ENCODE measurements at regions not wholly inside any gene's neighbourhood (a gene's known extent, or its start where the extent isn't known, plus 50 kb on each side); places are given as distances from the start of the nearest gene placed in this dataset.
A peak's percentile ranks its signal among the peaks of the same experiment; 100 is the strongest.

DNA sequence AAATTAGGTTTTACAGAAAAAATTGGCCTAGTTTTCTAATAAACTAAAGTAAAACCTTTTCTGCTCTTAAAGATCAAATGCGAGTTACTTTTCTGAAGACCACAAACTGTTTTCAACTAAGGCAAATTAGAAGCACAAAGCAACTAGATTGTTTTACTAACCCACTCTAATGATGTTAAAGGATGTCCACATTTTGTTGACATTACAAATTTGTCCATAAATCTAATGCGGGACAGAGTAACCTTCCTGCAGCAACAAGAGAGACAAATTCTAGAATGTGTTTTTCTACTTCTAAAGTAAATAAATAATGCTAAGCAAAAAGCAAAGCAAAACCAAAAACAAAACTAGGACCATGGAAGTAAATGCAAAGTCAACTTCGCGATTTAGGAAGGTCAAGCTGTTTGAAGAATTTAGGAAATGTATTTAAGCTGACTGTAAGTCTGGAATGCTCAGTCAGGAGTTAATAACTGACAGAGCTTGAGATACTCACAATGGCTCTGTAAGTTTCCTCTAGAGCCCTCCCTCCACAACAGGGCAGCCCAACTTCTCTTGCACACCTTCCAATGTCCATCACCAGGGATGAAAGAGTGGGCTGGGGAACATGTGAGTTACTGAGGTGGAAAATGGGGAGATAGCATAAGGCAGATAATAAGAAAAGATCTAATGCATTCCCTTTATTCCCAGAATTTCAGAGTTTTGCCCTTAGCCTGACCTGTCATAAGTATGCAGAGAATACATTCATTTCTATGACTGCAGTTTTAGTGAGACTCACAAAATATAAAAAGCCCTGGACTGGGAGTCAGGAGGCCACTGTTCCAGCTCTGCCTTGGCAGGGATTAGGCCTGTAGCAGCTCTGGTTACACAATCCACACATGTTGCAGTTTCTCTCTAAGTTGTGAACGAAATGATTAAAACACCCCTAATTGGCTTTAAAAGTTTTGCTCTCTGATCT, 158.8 kb downstream of the FOXA2 start (continued):
- TF ChIP-seq, protein P1, sequence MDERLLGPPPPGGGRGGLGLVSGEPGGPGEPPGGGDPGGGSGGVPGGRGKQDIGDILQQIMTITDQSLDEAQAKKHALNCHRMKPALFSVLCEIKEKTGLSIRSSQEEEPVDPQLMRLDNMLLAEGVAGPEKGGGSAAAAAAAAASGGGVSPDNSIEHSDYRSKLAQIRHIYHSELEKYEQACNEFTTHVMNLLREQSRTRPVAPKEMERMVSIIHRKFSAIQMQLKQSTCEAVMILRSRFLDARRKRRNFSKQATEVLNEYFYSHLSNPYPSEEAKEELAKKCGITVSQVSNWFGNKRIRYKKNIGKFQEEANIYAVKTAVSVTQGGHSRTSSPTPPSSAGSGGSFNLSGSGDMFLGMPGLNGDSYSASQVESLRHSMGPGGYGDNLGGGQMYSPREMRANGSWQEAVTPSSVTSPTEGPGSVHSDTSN (CRISPR knock-in tag; IDR thresholded peaks at IDR 0.05): peak; percentile 59; the same call in 1 of the 2 replicates
- no peak for TF ChIP-seq ZNF850 (CRISPR knock-in tag; conservative IDR thresholded peaks at IDR 0.05)
- TF ChIP-seq, protein P2, sequence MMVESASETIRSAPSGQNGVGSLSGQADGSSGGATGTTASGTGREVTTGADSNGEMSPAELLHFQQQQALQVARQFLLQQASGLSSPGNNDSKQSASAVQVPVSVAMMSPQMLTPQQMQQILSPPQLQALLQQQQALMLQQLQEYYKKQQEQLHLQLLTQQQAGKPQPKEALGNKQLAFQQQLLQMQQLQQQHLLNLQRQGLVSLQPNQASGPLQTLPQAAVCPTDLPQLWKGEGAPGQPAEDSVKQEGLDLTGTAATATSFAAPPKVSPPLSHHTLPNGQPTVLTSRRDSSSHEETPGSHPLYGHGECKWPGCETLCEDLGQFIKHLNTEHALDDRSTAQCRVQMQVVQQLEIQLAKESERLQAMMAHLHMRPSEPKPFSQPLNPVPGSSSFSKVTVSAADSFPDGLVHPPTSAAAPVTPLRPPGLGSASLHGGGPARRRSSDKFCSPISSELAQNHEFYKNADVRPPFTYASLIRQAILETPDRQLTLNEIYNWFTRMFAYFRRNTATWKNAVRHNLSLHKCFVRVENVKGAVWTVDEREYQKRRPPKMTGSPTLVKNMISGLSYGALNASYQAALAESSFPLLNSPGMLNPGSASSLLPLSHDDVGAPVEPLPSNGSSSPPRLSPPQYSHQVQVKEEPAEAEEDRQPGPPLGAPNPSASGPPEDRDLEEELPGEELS (CRISPR knock-in tag; IDR thresholded peaks at IDR 0.05): peak; percentile 83
- no peak; the same call in 1 of the 2 replicates for TF ChIP-seq NR2F6 (IDR thresholded peaks at IDR 0.05)
- peak; percentile 51 for TF ChIP-seq NR2F6 (CRISPR knock-in tag; IDR thresholded peaks at IDR 0.05)
- no peak for TF ChIP-seq BRD4 (CRISPR knock-in tag; IDR thresholded peaks at IDR 0.05)
- TF ChIP-seq SP1 (IDR thresholded peaks at IDR 0.05): no peak
- TF ChIP-seq SP1 (CRISPR knock-in tag; IDR thresholded peaks at IDR 0.05): 0 out of 2 replicates have a peak, but pooled peaks have one; percentile 19
- TF ChIP-seq ZNF335 (CRISPR knock-in tag; IDR thresholded peaks at IDR 0.05): no peak
- no peak for TF ChIP-seq SRF (IDR thresholded peaks at IDR 0.05; ENCODE audit: low read depth, low read length)
- TF ChIP-seq SP2 (CRISPR knock-in tag; IDR thresholded peaks at IDR 0.05): no peak
- no peak for TF ChIP-seq ZNF75D (CRISPR knock-in tag; IDR thresholded peaks at IDR 0.05; ENCODE audit: borderline replicate concordance)
- TF ChIP-seq ELF4 (CRISPR knock-in tag; IDR thresholded peaks at IDR 0.05; ENCODE audit: borderline replicate concordance): no peak
- TF ChIP-seq POLR2AphosphoS2 (IDR thresholded peaks at IDR 0.05; ENCODE audit: low read depth, low read length): no peak
- TF ChIP-seq HCFC1 (IDR thresholded peaks at IDR 0.05; ENCODE audit: low read depth, low read length): no peak
- TF ChIP-seq MIER2 (CRISPR knock-in tag; IDR thresholded peaks at IDR 0.05): peak; percentile 52; the same call in 1 of the 2 replicates
- TF ChIP-seq PTBP1 (IDR thresholded peaks at IDR 0.05; ENCODE audit: low read depth, low read length, poor library complexity, severe bottlenecking): no peak
- TF ChIP-seq SMC3 (IDR thresholded peaks at IDR 0.05; ENCODE audit: low read length): peak; percentile 9; the same call in 1 of the 2 replicates
- TF ChIP-seq, protein P3, sequence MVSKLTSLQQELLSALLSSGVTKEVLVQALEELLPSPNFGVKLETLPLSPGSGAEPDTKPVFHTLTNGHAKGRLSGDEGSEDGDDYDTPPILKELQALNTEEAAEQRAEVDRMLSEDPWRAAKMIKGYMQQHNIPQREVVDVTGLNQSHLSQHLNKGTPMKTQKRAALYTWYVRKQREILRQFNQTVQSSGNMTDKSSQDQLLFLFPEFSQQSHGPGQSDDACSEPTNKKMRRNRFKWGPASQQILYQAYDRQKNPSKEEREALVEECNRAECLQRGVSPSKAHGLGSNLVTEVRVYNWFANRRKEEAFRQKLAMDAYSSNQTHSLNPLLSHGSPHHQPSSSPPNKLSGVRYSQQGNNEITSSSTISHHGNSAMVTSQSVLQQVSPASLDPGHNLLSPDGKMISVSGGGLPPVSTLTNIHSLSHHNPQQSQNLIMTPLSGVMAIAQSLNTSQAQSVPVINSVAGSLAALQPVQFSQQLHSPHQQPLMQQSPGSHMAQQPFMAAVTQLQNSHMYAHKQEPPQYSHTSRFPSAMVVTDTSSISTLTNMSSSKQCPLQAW (CRISPR knock-in tag; IDR thresholded peaks at IDR 0.05): peak; percentile 60; the same call in 1 of the 2 replicates
- TF ChIP-seq ZBTB38 (CRISPR knock-in tag; IDR thresholded peaks at IDR 0.05): no peak
- TF ChIP-seq ZNF550 (CRISPR knock-in tag; IDR thresholded peaks at IDR 0.05; ENCODE audit: borderline replicate concordance): no peak
- no peak for TF ChIP-seq ZSCAN20 (CRISPR knock-in tag; IDR thresholded peaks at IDR 0.05; ENCODE audit: borderline replicate concordance)
- TF ChIP-seq ZNF556 (CRISPR knock-in tag; IDR thresholded peaks at IDR 0.05; ENCODE audit: borderline replicate concordance): no peak
- TF ChIP-seq ZFP82 (CRISPR knock-in tag; IDR thresholded peaks at IDR 0.05; ENCODE audit: borderline replicate concordance): no peak
- no peak for TF ChIP-seq PLRG1 (conservative IDR thresholded peaks at IDR 0.05)
- TF ChIP-seq ARNT2 (CRISPR knock-in tag; IDR thresholded peaks at IDR 0.05; ENCODE audit: low read depth): no peak
- no peak for TF ChIP-seq ZNF446 (CRISPR knock-in tag; IDR thresholded peaks at IDR 0.05)
- no peak for TF ChIP-seq EEA1 (CRISPR knock-in tag; IDR thresholded peaks at IDR 0.05; ENCODE audit: borderline replicate concordance)

Measured in HepG2 (cell line).